ENCODE measurements at regions not wholly inside any gene's neighbourhood (a gene's known extent, or its start where the extent isn't known, plus 50 kb on each side); places are given as distances from the start of the nearest gene placed in this dataset.
"Not testable (repeated sequence)": the region's sequence is repeated elsewhere in the genome, so short reads cannot be mapped to it uniquely, and the experiment has no call there.

DNA sequence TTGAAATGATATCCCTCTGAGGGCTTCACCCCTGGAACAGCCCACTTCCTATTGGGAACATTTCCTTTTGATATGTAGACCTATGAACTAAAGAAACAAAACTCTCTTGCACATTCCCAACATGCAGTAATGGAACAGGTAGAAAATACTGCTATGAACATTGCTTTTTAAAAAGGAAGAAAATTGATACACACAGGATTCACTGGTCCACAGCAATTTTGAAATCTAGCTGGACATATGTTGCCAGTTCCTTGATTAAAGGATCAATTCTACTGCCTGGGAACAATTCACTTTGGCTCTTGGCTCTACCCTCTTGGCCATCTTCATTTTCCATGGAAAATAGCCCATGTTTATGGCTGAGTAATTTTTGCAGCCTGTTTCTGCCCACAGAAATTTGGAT, 74.9 kb upstream of the ZNF280D start:
- DNase-seq, result no peak

DNA sequence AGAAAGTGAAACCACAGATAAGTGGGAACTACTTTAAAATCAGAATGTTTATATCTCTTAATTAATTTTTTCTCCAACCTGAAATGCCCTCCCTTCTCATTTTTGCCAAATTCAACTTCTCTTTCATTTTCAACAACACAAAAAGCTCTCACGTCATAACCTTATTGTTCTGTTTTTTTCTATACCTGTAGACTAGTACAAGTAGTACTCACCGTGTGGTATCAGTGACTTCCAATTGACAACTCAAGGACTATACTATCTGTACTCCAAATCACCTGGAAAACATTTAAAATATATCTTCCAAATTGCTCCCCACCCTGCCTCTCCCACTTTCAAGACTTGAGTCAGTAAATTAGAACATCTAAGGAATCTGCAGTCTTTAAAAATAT, 72.8 kb upstream of the ZNF280D start:
- DNase-seq, result no peak

DNA sequence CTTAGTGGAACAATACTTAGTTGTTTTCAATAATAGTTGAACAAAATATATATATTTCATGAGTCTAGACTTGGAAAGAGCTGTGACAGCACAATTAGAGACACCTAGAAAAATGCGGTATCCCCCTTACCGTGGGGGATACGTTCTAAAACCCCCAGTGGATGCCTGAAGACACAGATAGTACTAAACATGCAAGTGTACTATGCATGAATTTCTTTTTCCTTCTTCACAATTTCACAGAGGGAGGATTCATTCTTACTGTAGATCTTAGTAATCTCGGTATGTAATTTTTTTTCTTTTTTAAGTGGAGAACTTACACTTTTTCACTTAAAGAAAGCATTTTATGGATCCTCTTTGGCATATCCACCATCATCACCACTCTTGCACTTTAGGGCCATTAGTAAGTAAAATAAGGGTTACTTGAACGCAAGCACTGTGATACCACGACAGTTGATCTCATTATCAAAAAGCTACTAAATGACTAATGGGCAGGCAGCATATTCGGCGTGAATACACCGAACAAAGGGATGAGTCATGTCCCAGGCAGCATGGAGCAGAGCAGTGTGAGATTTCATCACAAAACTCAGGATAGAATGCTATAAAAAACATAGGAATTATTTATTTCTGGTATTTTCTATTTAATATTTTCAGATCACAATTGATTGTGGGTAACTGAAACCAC, 72.3 kb upstream of the ZNF280D start:
- no peak for DNase-seq

GRCh38 chr15:56804938-56805337, 71.6 kb upstream of the ZNF280D start:
- DNase-seq, result no peak

DNA sequence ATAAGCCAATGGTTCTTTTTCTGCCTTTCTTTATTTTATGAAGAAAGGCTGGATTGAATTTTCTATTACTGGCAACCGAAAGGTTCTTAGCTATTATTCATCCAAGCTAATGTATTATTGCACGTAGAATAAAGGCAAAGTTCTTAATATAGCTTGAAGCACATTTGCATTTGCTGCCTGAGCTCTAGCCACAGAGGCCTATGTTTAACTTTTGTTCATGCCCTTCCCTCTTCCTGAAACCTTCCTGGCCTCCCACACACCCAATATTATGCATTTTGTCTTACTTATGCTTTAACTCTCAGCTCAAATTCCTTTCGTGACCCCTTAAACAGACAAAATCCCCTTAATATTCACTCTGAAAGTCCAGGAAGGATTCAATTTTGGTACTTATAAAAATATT, 71.0 kb upstream of the ZNF280D start:
- DNase-seq, result no peak

DNA sequence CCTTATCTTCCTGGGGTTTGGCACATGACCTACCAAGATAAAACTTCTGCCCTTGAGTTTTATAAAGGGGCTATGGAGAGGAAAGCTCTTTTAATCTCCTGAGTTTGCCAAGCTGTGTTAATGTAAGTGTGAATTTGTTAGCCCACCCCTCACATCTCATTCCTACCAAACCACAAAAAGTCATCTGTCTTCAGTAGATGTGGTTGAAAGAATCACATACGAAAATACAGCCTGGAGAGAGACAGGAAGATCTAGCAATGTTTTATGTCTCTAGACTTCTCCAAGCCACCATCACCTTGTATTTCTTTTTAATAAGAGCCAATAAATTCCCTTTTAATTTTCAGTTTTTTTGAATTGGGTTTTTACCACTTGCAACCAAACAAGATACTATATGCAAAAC, 68.9 kb upstream of the ZNF280D start:
- DNase-seq, result no peak

GRCh38 chr15:56798639-56799038, 65.3 kb upstream of the ZNF280D start:
- DNase-seq, result no peak

- DNase-seq, result no peak
Measured at GRCh38 chr15:56797720-56798275, 64.5 kb upstream of the ZNF280D start.

GRCh38 chr15:56795502-56795901, 62.2 kb upstream of the ZNF280D start:
- DNase-seq, result no peak

DNA sequence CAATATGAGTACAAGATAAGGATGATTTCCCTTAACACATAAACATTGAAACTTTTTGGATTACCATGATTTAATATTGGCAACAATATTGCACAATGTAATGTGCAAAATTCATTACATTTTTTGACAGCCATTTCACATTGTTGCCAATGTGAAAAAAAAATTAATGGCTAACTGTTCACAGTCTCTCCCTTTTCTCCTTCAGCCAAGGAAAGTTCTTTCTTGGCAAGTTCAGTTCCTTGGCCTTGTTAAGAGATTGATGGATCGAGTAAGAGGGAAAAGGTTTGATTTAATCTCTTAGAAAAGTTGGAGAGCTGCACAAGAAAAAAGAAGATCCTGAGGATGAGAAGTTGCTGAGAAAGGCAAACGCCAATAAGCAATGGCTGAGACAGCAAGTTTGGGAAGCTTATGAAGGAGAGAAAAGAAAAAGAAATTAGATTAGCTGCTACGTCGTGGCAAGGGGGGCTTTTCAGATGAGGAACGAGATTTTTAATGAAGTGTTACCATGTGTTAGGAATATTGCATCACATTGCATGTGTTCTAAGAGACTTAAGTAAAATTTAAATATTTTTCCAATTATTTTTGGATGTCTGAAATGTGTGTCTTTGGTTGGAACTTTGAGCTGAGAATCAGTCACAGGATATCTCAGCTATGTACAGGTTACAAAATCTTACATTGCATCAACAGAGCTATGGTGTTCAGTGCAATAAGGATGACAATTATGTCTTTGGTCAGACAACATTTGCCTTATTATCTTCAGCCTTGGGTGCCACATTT, 61.4 kb upstream of the ZNF280D start:
- no peak for DNase-seq

- no peak for DNase-seq
Measured at GRCh38 chr15:56794165-56794552, 60.9 kb upstream of the ZNF280D start.

DNA sequence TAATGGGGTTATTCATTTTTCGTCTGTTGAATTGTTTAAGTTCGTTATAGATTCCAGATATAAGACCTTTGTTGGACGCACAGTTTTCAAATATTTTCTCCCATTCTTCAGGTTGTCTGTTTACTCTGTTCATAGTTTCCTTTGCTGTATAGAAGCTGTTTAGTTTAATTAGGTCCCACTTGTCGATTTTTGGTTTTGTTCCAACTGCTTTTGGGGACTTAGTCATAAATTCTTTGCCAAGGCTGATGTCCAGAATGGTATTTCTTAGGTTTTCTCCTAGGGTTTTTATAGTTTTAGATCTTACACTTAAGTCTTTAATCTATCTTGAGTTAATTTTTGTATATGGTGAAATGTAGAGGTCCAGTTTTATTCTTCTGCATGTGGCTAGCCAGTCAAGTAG, 58.9 kb upstream of the ZNF280D start:
- no peak for DNase-seq

DNA sequence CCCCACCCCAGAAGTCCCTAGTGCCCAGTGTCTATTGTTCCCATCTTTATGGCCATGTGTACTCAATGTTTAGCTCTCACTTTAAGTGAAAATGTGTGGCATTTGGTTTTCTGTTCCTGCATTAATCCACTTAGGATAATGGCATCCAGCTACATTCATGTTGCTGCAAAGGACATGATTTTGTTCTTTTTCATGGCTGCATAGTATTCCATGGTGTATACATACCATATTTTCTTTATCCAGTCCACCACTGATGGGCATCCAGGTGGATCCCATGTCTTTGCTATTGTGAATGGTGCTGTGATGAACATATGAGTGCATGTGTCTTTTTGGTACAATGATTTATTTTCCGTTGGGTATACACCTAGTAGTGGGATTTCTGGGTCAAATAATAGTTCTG, 58.2 kb upstream of the ZNF280D start:
- DNase-seq, result not testable (repeated sequence)

DNA sequence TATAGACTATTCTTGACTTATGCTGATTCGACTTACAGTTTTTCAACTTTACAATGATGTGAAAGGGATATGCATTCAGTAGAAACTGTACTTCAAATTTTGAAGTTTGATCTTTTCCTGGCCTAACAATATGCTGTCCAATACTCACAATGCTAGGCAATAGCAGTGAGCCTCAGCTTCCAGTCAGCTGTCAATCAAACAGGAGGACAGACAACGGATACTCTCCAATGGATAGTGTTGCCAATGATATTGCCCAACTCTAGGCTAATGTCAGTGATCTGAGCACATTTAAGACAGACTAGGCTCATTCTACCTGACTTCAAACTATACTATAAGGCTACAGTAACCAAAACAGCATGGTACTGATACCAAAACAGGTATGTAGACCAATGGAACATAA, 55.0 kb upstream of the ZNF280D start:
- no peak for DNase-seq

GRCh38 chr15:56786966-56787365, 53.7 kb upstream of the ZNF280D start:
- DNase-seq, result no peak

GRCh38 chr15:56783857-56784661, 50.8 kb upstream of the ZNF280D start:
- DNase-seq, result no peak

- no peak for DNase-seq
Measured at GRCh38 chr15:56783156-56783856, 50.0 kb upstream of the ZNF280D start.
